ENCODE measurements at regions not wholly inside any gene's neighbourhood (a gene's known extent, or its start where the extent isn't known, plus 50 kb on each side); places are given as distances from the start of the nearest gene placed in this dataset.

GRCh38 chr14:29223947-29224346 lies 457.4 kb downstream of the FOXG1 start:
- Histone ChIP-seq H3K4me2 (ENCODE audit: low read length) (no peak overlapping the region), H3K79me2 (ENCODE audit: low read length) (no peaks in the 10 kb centered on the region), H3K4me3 (ENCODE audit: low read length) (no peak overlapping the region), H2AFZ (ENCODE audit: low read depth, low read length) (no peak overlapping the region), H3K9ac (ENCODE audit: low read length) (no peak overlapping the region), H4K20me1 (ENCODE audit: insufficient read depth, low read length) (no peaks in the 10 kb centered on the region), H3K27ac (ENCODE audit: low read length) (no peak overlapping the region), H3K27me3 (ENCODE audit: low read depth, low read length) (peaks cover 24% of the 10 kb centered on the region), H3K9me3 (ENCODE audit: insufficient read depth, low read length) (no peaks in the 10 kb centered on the region), H3K4me1 (ENCODE audit: low read length) (no peaks in the 10 kb centered on the region), H3K36me3 (replicated peaks; ENCODE audit: low read depth, low read length) (no peaks in the 10 kb centered on the region)
- no peak for TF ChIP-seq EZH2phosphoT487 (IDR thresholded peaks at IDR 0.05; ENCODE audit: low read depth)
- TF ChIP-seq, protein P1, sequence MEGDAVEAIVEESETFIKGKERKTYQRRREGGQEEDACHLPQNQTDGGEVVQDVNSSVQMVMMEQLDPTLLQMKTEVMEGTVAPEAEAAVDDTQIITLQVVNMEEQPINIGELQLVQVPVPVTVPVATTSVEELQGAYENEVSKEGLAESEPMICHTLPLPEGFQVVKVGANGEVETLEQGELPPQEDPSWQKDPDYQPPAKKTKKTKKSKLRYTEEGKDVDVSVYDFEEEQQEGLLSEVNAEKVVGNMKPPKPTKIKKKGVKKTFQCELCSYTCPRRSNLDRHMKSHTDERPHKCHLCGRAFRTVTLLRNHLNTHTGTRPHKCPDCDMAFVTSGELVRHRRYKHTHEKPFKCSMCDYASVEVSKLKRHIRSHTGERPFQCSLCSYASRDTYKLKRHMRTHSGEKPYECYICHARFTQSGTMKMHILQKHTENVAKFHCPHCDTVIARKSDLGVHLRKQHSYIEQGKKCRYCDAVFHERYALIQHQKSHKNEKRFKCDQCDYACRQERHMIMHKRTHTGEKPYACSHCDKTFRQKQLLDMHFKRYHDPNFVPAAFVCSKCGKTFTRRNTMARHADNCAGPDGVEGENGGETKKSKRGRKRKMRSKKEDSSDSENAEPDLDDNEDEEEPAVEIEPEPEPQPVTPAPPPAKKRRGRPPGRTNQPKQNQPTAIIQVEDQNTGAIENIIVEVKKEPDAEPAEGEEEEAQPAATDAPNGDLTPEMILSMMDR (IDR thresholded peaks at IDR 0.05; ENCODE audit: low read depth, low read length), result no peak

DNA sequence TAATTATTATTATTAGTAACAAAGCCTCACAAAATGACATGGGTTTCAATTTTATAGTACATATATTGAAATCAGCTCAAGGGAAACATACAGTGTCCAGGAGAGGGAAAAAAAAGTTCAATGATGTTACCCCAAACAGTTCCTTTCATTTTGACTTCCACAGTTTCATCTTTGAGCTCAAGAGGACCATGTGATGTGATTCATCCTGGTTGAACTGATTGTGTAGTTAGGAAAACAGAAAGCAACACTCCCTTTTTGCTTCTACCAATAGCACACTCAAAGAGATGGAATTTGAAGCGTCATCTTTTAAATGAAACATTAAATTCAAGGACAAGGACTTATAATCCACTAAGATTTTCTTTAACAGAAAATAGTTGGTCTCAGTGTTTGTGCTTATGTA lies 461.0 kb downstream of the FOXG1 start:
- Histone ChIP-seq H3K79me2 (ENCODE audit: low read length) (no peaks in the 10 kb centered on the region), H3K27ac (ENCODE audit: low read length) (no peak overlapping the region), H3K4me2 (ENCODE audit: low read length) (no peak overlapping the region), H3K9ac (ENCODE audit: low read length) (no peak overlapping the region), H4K20me1 (ENCODE audit: insufficient read depth, low read length) (no peaks in the 10 kb centered on the region), H3K4me1 (ENCODE audit: low read length) (0 out of 2 replicates have a peak, but pooled peaks cover 4% of the 10 kb centered on the region), H2AFZ (ENCODE audit: low read depth, low read length) (no peak overlapping the region), H3K36me3 (replicated peaks; ENCODE audit: low read depth, low read length) (no peaks in the 10 kb centered on the region), H3K9me3 (ENCODE audit: insufficient read depth, low read length) (no peaks in the 10 kb centered on the region), H3K27me3 (ENCODE audit: low read depth, low read length) (no peaks in the 10 kb centered on the region; the same call in 1 of the 2 replicates), H3K4me3 (ENCODE audit: low read length) (no peak overlapping the region)
- TF ChIP-seq, protein P1 (IDR thresholded peaks at IDR 0.05; ENCODE audit: low read depth, low read length), result no peak
- no peak for TF ChIP-seq EZH2phosphoT487 (IDR thresholded peaks at IDR 0.05; ENCODE audit: low read depth)

GRCh38 chr14:29232153-29232552 lies 465.6 kb downstream of the FOXG1 start:
- Histone ChIP-seq H3K27me3 (ENCODE audit: low read depth, low read length) (no peaks in the 10 kb centered on the region), H3K4me3 (ENCODE audit: low read length) (no peak overlapping the region), H3K9ac (ENCODE audit: low read length) (no peak overlapping the region), H3K79me2 (ENCODE audit: low read length) (no peaks in the 10 kb centered on the region), H3K9me3 (ENCODE audit: insufficient read depth, low read length) (no peaks in the 10 kb centered on the region), H2AFZ (ENCODE audit: low read depth, low read length) (no peak overlapping the region), H4K20me1 (ENCODE audit: insufficient read depth, low read length) (no peaks in the 10 kb centered on the region), H3K4me2 (ENCODE audit: low read length) (no peak overlapping the region), H3K36me3 (replicated peaks; ENCODE audit: low read depth, low read length) (no peaks in the 10 kb centered on the region), H3K27ac (ENCODE audit: low read length) (no peak overlapping the region), H3K4me1 (ENCODE audit: low read length) (0 out of 2 replicates have a peak, but pooled peaks cover 4% of the 10 kb centered on the region)
- TF ChIP-seq, protein P1 (IDR thresholded peaks at IDR 0.05; ENCODE audit: low read depth, low read length), result no peak
- no peak for TF ChIP-seq EZH2phosphoT487 (IDR thresholded peaks at IDR 0.05; ENCODE audit: low read depth)

DNA sequence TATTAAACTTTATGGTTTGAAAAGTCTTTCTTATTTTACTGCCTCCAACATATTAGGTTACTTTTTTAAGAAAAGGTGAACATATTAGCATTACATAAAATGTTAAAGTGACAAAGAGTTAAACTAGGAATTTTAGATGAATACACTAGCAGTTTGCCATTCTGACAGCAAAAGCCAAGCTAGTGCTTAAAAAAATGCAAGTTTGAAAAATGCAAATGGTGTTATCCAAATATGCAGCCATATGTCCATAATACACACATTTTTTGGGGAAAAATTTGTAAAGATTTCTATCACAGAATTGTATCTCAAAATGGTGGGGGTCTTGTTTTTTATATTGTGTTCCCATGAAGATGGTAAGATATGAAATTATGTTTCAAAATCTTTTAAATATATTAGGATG lies 466.1 kb downstream of the FOXG1 start:
- Histone ChIP-seq H3K4me2 (ENCODE audit: low read length) (no peak overlapping the region), H3K79me2 (ENCODE audit: low read length) (no peaks in the 10 kb centered on the region), H3K4me1 (ENCODE audit: low read length) (0 out of 2 replicates have a peak, but pooled peaks cover 4% of the 10 kb centered on the region), H2AFZ (ENCODE audit: low read depth, low read length) (no peak overlapping the region), H3K9me3 (ENCODE audit: insufficient read depth, low read length) (no peaks in the 10 kb centered on the region), H3K4me3 (ENCODE audit: low read length) (no peak overlapping the region), H3K9ac (ENCODE audit: low read length) (no peak overlapping the region), H3K36me3 (replicated peaks; ENCODE audit: low read depth, low read length) (no peaks in the 10 kb centered on the region), H4K20me1 (ENCODE audit: insufficient read depth, low read length) (no peaks in the 10 kb centered on the region), H3K27ac (ENCODE audit: low read length) (no peak overlapping the region), H3K27me3 (ENCODE audit: low read depth, low read length) (no peaks in the 10 kb centered on the region)
- TF ChIP-seq EZH2phosphoT487 (IDR thresholded peaks at IDR 0.05; ENCODE audit: low read depth), result no peak

All from OCI-LY3 (cell line).